ENCODE measurements at regions not wholly inside any gene's neighbourhood (a gene's known extent, or its start where the extent isn't known, plus 50 kb on each side); places are given as distances from the start of the nearest gene placed in this dataset.

DNA sequence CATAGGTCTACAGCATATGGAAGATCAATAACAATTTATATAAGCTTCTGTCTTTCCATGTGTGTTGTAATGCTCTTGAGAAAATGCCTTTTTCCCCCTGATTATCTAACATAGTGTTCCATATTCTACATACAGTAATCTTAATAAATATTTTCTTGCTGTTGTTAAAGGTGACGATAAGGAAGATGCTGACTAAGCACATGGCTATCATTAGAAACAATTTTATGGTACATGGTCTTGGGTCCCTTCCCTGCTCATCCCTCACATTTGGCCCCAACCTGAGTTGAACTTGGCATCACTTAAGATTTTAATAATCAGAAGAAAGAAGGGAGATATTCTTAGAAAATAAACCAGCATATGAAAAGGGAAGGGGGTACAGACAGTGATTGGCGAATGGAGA lies 382.1 kb upstream of the CDH20 start:
- Histone ChIP-seq H3K56ac (ENCODE audit: insufficient read length, low read depth, low read length) (no peak overlapping the region), H3K4me1 (ENCODE audit: insufficient read depth, low read length) (no peaks in the 10 kb centered on the region), H3K9ac (ENCODE audit: extremely low read depth, insufficient read length, low read length) (no peak overlapping the region), H4K8ac (replicated peaks; ENCODE audit: insufficient read length, low read depth, low read length) (no peak overlapping the region), H4K20me1 (ENCODE audit: control insufficient read depth, insufficient read depth, insufficient read length) (no peaks in the 10 kb centered on the region), H3K27me3 (ENCODE audit: insufficient read depth, low read length) (no peaks in the 10 kb centered on the region), H4K91ac (ENCODE audit: insufficient read length, low read depth, low read length) (no peak overlapping the region), H3K14ac (ENCODE audit: insufficient read depth, low read length) (no peak overlapping the region), H3K79me2 (ENCODE audit: insufficient read depth, low read length) (no peaks in the 10 kb centered on the region), H3K23ac (ENCODE audit: insufficient read length, low read depth, low read length) (no peak overlapping the region), H2AK5ac (ENCODE audit: insufficient read length, low read length) (no peak overlapping the region), H3K79me1 (ENCODE audit: insufficient read depth, low read depth, low read length, poor library complexity, severe bottlenecking) (no peaks in the 10 kb centered on the region), H2BK12ac (ENCODE audit: insufficient read length, low read depth, low read length) (no peak overlapping the region), H2AFZ (ENCODE audit: low read length) (no peak overlapping the region), H3K9me3 (ENCODE audit: control insufficient read depth, low read depth, low read length) (no peaks in the 10 kb centered on the region), H2BK15ac (ENCODE audit: low read depth, low read length) (no peak overlapping the region), H2BK120ac (ENCODE audit: low read depth, low read length, poor library complexity, severe bottlenecking) (no peak overlapping the region), H3K18ac (ENCODE audit: insufficient read length, low read depth, low read length) (no peak overlapping the region), H3T11ph (ENCODE audit: low read length) (no peak overlapping the region), H3K23me2 (ENCODE audit: insufficient read length, low read depth, low read length, poor library complexity, severe bottlenecking) (no peaks in the 10 kb centered on the region), H2BK20ac (ENCODE audit: low read depth, low read length, poor library complexity, severe bottlenecking) (no peak overlapping the region), H4K5ac (ENCODE audit: insufficient read length, low read depth, low read length) (no peak overlapping the region), H3K27ac (ENCODE audit: insufficient read length, low read depth, low read length) (no peak overlapping the region), H3K4ac (ENCODE audit: low read depth, low read length) (no peak overlapping the region), H2BK5ac (ENCODE audit: insufficient read length, low read length) (no peak overlapping the region), H3K4me2 (ENCODE audit: insufficient read depth, insufficient read length, low read length) (no peak overlapping the region)
- no peak for TF ChIP-seq CTCF (conservative IDR thresholded peaks at IDR 0.05)
- DNase-seq: no peak
- Mint-ChIP-seq H3K36me3 (ENCODE audit: insufficient read depth in 1 of 3, low read depth in 3 of 3) (no peaks in the 10 kb centered on the region), H3K9me3 (no peaks in the 10 kb centered on the region; a peak in 1 of 5 replicates), H3K27ac (no peak overlapping the region), H3K27me3 (ENCODE audit: low read depth) (no peaks in the 10 kb centered on the region), H3K4me1 (no peaks in the 10 kb centered on the region), H3K4me3 (no peak overlapping the region)
- no CpG with 5 or more reads among the region's 2 CpGs for WGBS (ENCODE audit: extremely low coverage, insufficient read length, low lambda C conversion rate)
